Vagina (tissue), 2 donors: ENCODE measurements at regions not wholly inside any gene's neighbourhood (a gene's known extent, or its start where the extent isn't known, plus 50 kb on each side); places are given as distances from the start of the nearest gene placed in this dataset. TPM values are rescaled to one million over a fixed set of nuclear protein-coding genes. Genes with fewer than 3 reads are reported as not detected.

ENCODE experiments used
- DNase-seq, 2 donors: peaks; one replicate each; pipeline ENCODE4 v3.0.0-alpha.2; 2017; ENCODE audit errors: extremely low spot score in 2 of 2
- H3K27ac ChIP-seq: fragments of 200-600 bp; sonication (generic); one replicate; pipeline ENCODE4 v1.5.1; 2019
- H3K27me3 ChIP-seq: fragments of 200-600 bp; sonication (generic); one replicate; pipeline ENCODE4 v1.5.1; 2019
- H3K36me3 ChIP-seq, 2 donors: fragments of 200-600 bp; sonication (generic); one replicate each; pipeline ENCODE4 v1.5.1; 2017 to 2019
- H3K4me1 ChIP-seq: fragments of 200-600 bp; sonication (generic); one replicate; pipeline ENCODE4 v1.5.1; 2019
- H3K4me3 ChIP-seq, 2 donors: fragments of 200-600 bp; sonication (generic); 1 replicate in 1 of 2; 2 replicates in 1 of 2; pipeline ENCODE4 v1.5.1; 2016 to 2019
- H3K9me3 ChIP-seq: fragments of 200-600 bp; sonication (generic); one replicate; pipeline ENCODE4 v1.5.1; 2019
- POLR2A ChIP-seq, 2 donors: fragments of 450-650 bp; IDR thresholded peaks; one replicate each; pipeline ENCODE4 v1.6.1; 2017; ENCODE audit warnings: antibody characterized with exemption in 2 of 2, mild to moderate bottlenecking in 2 of 2, moderate library complexity in 2 of 2
- POLR2AphosphoS5 ChIP-seq, 2 donors: sonication (generic); formaldehyde crosslinking; IDR thresholded peaks; one replicate each; pipeline ENCODE4 v1.9.0; 2017; ENCODE audit warnings: antibody characterized with exemption in 2 of 2, mild to moderate bottlenecking in 2 of 2, low read depth in 1 of 2; ENCODE audit not compliant: insufficient read depth in 1 of 2
- intact Hi-C: fragments of 100-400 bp; cut with DNase I; formaldehyde crosslinking; loops from one replicate; pipeline ENCODE4 v1.15.1; 2023
- small RNA-seq: library from RNA; depleted of rRNA; stranded (forward); fragments of <200 nt; gene quantifications from one replicate; pipeline ENCODE3, GENCODE V24; 2016
- TF ChIP-seq, protein P1 (sequence below), 3 experiments: fragments of 450-650 bp in 2 of 3; fragments of 200-600 bp in 1 of 3; sonication (generic) in 1 of 3; IDR thresholded peaks; one replicate each; pipeline ENCODE4 v1.5.1; 2017 to 2019; ENCODE audit warnings: antibody characterized with exemption in 3 of 3, mild to moderate bottlenecking in 2 of 3, moderate library complexity in 2 of 3

GRCh38 chr2:186910996-186911395 lies 62.0 kb upstream of the ZSWIM2 start:
- no peak overlapping the region for H3K4me3 ChIP-seq

GRCh38 chr2:186909095-186909494 lies 60.1 kb upstream of the ZSWIM2 start:
- no peak for TF ChIP-seq POLR2A (IDR thresholded peaks at IDR 0.05)
- TF ChIP-seq POLR2AphosphoS5 (IDR thresholded peaks at IDR 0.05; ENCODE audit: insufficient read depth in 1 of 2, low read depth in 1 of 2) = no peak
- TF ChIP-seq, protein P1, sequence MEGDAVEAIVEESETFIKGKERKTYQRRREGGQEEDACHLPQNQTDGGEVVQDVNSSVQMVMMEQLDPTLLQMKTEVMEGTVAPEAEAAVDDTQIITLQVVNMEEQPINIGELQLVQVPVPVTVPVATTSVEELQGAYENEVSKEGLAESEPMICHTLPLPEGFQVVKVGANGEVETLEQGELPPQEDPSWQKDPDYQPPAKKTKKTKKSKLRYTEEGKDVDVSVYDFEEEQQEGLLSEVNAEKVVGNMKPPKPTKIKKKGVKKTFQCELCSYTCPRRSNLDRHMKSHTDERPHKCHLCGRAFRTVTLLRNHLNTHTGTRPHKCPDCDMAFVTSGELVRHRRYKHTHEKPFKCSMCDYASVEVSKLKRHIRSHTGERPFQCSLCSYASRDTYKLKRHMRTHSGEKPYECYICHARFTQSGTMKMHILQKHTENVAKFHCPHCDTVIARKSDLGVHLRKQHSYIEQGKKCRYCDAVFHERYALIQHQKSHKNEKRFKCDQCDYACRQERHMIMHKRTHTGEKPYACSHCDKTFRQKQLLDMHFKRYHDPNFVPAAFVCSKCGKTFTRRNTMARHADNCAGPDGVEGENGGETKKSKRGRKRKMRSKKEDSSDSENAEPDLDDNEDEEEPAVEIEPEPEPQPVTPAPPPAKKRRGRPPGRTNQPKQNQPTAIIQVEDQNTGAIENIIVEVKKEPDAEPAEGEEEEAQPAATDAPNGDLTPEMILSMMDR (IDR thresholded peaks at IDR 0.05) = no peak
- Histone ChIP-seq H3K27me3 (no peaks in the 10 kb centered on the region), H3K9me3 (no peaks in the 10 kb centered on the region), H3K36me3 (no peaks in the 10 kb centered on the region), H3K27ac (no peak overlapping the region), H3K4me3 (no peak overlapping the region), H3K4me1 (no peaks in the 10 kb centered on the region)
- no peak for DNase-seq
- intact Hi-C loops = no loop called here

More at GRCh38 chr2:186910996-186911395, 62.0 kb upstream of the ZSWIM2 start:
- H3K27me3 ChIP-seq = no peaks in the 10 kb centered on the region
- DNase-seq = no peak
- H3K4me1 ChIP-seq = no peaks in the 10 kb centered on the region
- intact Hi-C loops = no loop called here
- TF ChIP-seq, protein P1 (IDR thresholded peaks at IDR 0.05) = no peak
- TF ChIP-seq POLR2A (IDR thresholded peaks at IDR 0.05) = no peak
- TF ChIP-seq POLR2AphosphoS5 (IDR thresholded peaks at IDR 0.05; ENCODE audit: insufficient read depth in 1 of 2, low read depth in 1 of 2) = no peak
- H3K27ac ChIP-seq = no peak overlapping the region
- no peaks in the 10 kb centered on the region for H3K9me3 ChIP-seq
- no peaks in the 10 kb centered on the region for H3K36me3 ChIP-seq

- H3K36me3 ChIP-seq = no peaks in the 10 kb centered on the region
- TF ChIP-seq, protein P1 (IDR thresholded peaks at IDR 0.05) = no peak
Measured at GRCh38 chr2:186907897-186908296, 58.9 kb upstream of the ZSWIM2 start.

DNA sequence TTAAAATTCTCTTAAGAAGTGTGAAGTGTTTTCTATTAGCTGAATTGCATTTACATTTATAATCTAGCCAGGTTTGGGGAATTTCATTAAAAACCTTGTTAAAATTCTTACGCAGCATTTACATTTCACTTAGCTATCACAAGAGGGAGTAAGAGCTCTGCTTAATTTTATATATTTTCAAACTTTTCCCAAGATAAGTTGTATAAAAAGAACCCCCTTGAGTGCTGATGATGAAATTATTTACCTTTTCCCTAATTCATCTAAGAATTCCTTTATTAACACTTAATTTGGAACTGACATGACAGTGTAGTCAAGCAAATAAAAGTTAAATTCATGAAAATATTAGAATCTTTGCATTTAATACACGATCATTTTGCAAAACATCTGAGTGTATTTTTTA lies 54.2 kb upstream of the ZSWIM2 start:
- no peak for DNase-seq
- H3K36me3 ChIP-seq = no peaks in the 10 kb centered on the region
- H3K27ac ChIP-seq = no peak overlapping the region
- H3K9me3 ChIP-seq = no peaks in the 10 kb centered on the region
- intact Hi-C loops = no loop called here
- no peaks in the 10 kb centered on the region for H3K4me1 ChIP-seq
- TF ChIP-seq, protein P1 (IDR thresholded peaks at IDR 0.05) = peak in 1 of 3 experiments; percentile 30
- TF ChIP-seq POLR2AphosphoS5 (IDR thresholded peaks at IDR 0.05; ENCODE audit: insufficient read depth in 1 of 2, low read depth in 1 of 2) = no peak
- no peaks in the 10 kb centered on the region for H3K27me3 ChIP-seq
- H3K4me3 ChIP-seq = no peak overlapping the region

More at GRCh38 chr2:186907897-186908296, 58.9 kb upstream of the ZSWIM2 start:
- no peaks in the 10 kb centered on the region for H3K9me3 ChIP-seq
- H3K27me3 ChIP-seq = no peaks in the 10 kb centered on the region
- no peak overlapping the region for H3K27ac ChIP-seq
- intact Hi-C loops = no loop called here
- no peak overlapping the region for H3K4me3 ChIP-seq
- no peak for DNase-seq
- H3K4me1 ChIP-seq = no peaks in the 10 kb centered on the region

Small RNA genes lying in the stretch of these regions (small RNA-seq; reads per million reads assigned to genes)
- gene RN7SKP42 (not detected), gene RNU6-989P (not detected)
